A673 (cell line): ENCODE measurements at regions not wholly inside any gene's neighbourhood (a gene's known extent, or its start where the extent isn't known, plus 50 kb on each side); places are given as distances from the start of the nearest gene placed in this dataset.

Experiments
- BruUV-seq: library from RNA; stranded (reverse); fragments of 400-500 nt; replicated peaks from 2 replicates; lab custom pipeline; 2021; lab: Mats Ljungman, UMichigan
- CTCF ChIA-PET: fragments of 300-600 bp; sonication (Branson Sonifier 250); formaldehyde crosslinking; loops from one replicate; lab custom pipeline; 2022; ENCODE audit warnings: antibody characterized with exemption; lab: Charles Lee
- POLR2A ChIA-PET: fragments of 300-600 bp; sonication (Branson Sonifier 250); formaldehyde crosslinking; loops from one replicate; lab custom pipeline; 2022; ENCODE audit warnings: antibody characterized with exemption; ENCODE audit not compliant: low non-redundant PET; lab: Charles Lee
- DNase-seq: peaks from one replicate; pipeline ENCODE4 v3.0.0-alpha.2; 2015; ENCODE audit warnings: low spot score
- H3K27ac ChIP-seq: fragments of 200-600 bp; sonication (generic); 2 replicates; pipeline ENCODE4 v1.5.1; 2016; ENCODE audit warnings: mixed run types, low read depth, mild to moderate bottlenecking, mixed read lengths, antibody characterized with exemption, low read length; ENCODE audit not compliant: poor library complexity, severe bottlenecking
- H3K27me3 ChIP-seq: fragments of 200-600 bp; sonication (generic); replicated peaks from 2 replicates; pipeline ENCODE4 v1.6.1; 2017; ENCODE audit warnings: mixed run types, low read depth, mild to moderate bottlenecking, mixed read lengths, antibody characterized with exemption, low read length; ENCODE audit not compliant: insufficient read depth, poor library complexity
- H3K36me3 ChIP-seq: fragments of 200-600 bp; sonication (generic); 2 replicates; pipeline ENCODE4 v1.6.1; 2016; ENCODE audit warnings: mixed run types, mild to moderate bottlenecking, mixed read lengths, antibody characterized with exemption, low read length; ENCODE audit not compliant: insufficient read depth, poor library complexity, severe bottlenecking
- H3K4me1 ChIP-seq: fragments of 200-600 bp; sonication (generic); 2 replicates; pipeline ENCODE4 v1.6.1; 2017; ENCODE audit warnings: mixed run types, mild to moderate bottlenecking, mixed read lengths, antibody characterized with exemption, low read length; ENCODE audit not compliant: insufficient read depth, poor library complexity, severe bottlenecking
- H3K4me3 ChIP-seq: fragments of 200-600 bp; sonication (generic); 2 replicates; pipeline ENCODE4 v1.5.1; 2016; ENCODE audit warnings: low read depth, mixed run types, mild to moderate bottlenecking, mixed read lengths, low read length; ENCODE audit not compliant: poor library complexity, severe bottlenecking
- H3K9me3 ChIP-seq: fragments of 200-600 bp; sonication (generic); 2 replicates; pipeline ENCODE4 v1.6.1; 2016; ENCODE audit warnings: mixed run types, low read depth, mild to moderate bottlenecking, mixed read lengths, antibody characterized with exemption, low read length; ENCODE audit not compliant: poor library complexity, severe bottlenecking
- EZH2 ChIP-seq: fragments of 200-600 bp; sonication (generic); IDR thresholded peaks from 2 replicates; pipeline ENCODE4 v1.6.1; 2017; ENCODE audit warnings: borderline replicate concordance, low read depth, mild to moderate bottlenecking, mixed read lengths, antibody characterized with exemption, low read length; ENCODE audit not compliant: poor library complexity, severe bottlenecking
- intact Hi-C: fragments of 100-400 bp; cut with micrococcal nuclease; formaldehyde crosslinking; loops from one replicate; pipeline ENCODE4 v1.10.0; 2022; ENCODE audit not compliant: unreplicated experiment
- TF ChIP-seq, protein P1 (sequence below): fragments of 300-800, 200-600 bp; sonication (generic); conservative IDR thresholded peaks from 2 replicates; pipeline ENCODE4 v1.5.1; 2017; ENCODE audit warnings: low read depth, mild to moderate bottlenecking, antibody characterized with exemption, low read length, moderate library complexity, mixed read lengths

DNA sequence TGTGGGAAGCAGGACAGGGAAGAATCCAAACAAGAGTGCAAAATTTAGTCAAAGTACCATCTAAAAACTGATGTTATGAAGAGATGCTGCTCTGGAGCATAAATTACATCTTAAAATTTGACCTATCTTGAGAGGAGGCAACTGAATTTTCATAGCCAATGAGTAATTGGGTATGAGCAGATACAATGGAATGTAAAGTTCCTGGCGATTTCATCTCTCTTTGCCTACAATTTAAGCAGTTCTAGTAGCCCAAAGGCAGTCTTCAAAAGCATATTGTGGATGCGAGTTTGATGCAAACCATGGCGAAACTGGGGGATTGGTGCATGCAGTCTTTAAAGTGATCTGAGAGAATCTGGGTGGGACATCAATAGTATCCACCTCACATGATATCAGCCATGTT, 1265.9 kb downstream of the BRINP3 start:
- H3K36me3 ChIP-seq: no peaks in the 10 kb centered on the region
- no peak overlapping the region for H3K4me3 ChIP-seq
- intact Hi-C loops: no loop called here
- BruUV-seq: no TSS peak
- no peaks in the 10 kb centered on the region for H3K4me1 ChIP-seq
- H3K9me3 ChIP-seq: no peaks in the 10 kb centered on the region
- no peak for DNase-seq
- POLR2A ChIA-PET: no interaction called here
- CTCF ChIA-PET: no interaction called here
- no peaks in the 10 kb centered on the region for H3K27me3 ChIP-seq
- H3K27ac ChIP-seq: no peak overlapping the region
- TF ChIP-seq, protein P1, sequence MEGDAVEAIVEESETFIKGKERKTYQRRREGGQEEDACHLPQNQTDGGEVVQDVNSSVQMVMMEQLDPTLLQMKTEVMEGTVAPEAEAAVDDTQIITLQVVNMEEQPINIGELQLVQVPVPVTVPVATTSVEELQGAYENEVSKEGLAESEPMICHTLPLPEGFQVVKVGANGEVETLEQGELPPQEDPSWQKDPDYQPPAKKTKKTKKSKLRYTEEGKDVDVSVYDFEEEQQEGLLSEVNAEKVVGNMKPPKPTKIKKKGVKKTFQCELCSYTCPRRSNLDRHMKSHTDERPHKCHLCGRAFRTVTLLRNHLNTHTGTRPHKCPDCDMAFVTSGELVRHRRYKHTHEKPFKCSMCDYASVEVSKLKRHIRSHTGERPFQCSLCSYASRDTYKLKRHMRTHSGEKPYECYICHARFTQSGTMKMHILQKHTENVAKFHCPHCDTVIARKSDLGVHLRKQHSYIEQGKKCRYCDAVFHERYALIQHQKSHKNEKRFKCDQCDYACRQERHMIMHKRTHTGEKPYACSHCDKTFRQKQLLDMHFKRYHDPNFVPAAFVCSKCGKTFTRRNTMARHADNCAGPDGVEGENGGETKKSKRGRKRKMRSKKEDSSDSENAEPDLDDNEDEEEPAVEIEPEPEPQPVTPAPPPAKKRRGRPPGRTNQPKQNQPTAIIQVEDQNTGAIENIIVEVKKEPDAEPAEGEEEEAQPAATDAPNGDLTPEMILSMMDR: no peak
- no peak for TF ChIP-seq EZH2

- intact Hi-C loops: no loop called here
- TF ChIP-seq EZH2: no peak
- TF ChIP-seq, protein P1: no peak
- Histone ChIP-seq H3K27me3 (no peaks in the 10 kb centered on the region), H3K9me3 (no peaks in the 10 kb centered on the region), H3K4me1 (no peaks in the 10 kb centered on the region), H3K4me3 (no peak overlapping the region), H3K27ac (no peak overlapping the region), H3K36me3 (no peaks in the 10 kb centered on the region)
- ChIA-PET CTCF (no interaction called here), POLR2A (no interaction called here)
- no TSS peak for BruUV-seq
- DNase-seq: no peak
These were observed 1265.1 kb downstream of the BRINP3 start for GRCh38 chr1:189212606-189213005.

GRCh38 chr1:189216886-189217285, 1260.8 kb downstream of the BRINP3 start:
- CTCF ChIA-PET: no interaction called here
- BruUV-seq: no TSS peak

More at GRCh38 chr1:189216886-189217285, 1260.8 kb downstream of the BRINP3 start:
- TF ChIP-seq, protein P1: no peak
- TF ChIP-seq EZH2: no peak
- DNase-seq: no peak
- POLR2A ChIA-PET: no interaction called here
- H3K9me3 ChIP-seq: no peaks in the 10 kb centered on the region
- H3K4me3 ChIP-seq: no peak overlapping the region
- intact Hi-C loops: no loop called here
- no peaks in the 10 kb centered on the region for H3K27me3 ChIP-seq
- H3K4me1 ChIP-seq: no peaks in the 10 kb centered on the region
- H3K36me3 ChIP-seq: no peaks in the 10 kb centered on the region
- no peak overlapping the region for H3K27ac ChIP-seq
